ENCODE measurements at regions not wholly inside any gene's neighbourhood (a gene's known extent, or its start where the extent isn't known, plus 50 kb on each side); places are given as distances from the start of the nearest gene placed in this dataset.

DNA sequence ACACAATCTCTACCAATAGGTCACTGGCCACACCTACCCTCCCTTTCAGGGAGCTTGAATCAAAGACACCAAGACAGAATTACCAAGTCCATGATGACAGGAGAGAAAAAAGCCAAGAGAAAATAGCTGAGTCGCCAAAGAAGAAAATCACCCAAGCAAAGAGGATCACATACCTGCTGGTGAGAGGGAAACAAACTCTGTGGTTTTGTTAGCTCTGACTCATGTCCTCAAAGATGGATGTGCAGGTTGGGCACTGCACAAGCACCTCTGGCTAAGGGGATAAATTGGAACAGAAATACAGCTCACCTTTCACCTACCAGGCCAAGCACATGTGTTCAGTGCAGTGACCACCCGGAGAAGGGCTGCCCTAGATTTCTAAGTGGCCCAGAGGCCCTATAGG is 114.8 kb downstream of the TFAP2A start:
- TF ChIP-seq, protein P1, sequence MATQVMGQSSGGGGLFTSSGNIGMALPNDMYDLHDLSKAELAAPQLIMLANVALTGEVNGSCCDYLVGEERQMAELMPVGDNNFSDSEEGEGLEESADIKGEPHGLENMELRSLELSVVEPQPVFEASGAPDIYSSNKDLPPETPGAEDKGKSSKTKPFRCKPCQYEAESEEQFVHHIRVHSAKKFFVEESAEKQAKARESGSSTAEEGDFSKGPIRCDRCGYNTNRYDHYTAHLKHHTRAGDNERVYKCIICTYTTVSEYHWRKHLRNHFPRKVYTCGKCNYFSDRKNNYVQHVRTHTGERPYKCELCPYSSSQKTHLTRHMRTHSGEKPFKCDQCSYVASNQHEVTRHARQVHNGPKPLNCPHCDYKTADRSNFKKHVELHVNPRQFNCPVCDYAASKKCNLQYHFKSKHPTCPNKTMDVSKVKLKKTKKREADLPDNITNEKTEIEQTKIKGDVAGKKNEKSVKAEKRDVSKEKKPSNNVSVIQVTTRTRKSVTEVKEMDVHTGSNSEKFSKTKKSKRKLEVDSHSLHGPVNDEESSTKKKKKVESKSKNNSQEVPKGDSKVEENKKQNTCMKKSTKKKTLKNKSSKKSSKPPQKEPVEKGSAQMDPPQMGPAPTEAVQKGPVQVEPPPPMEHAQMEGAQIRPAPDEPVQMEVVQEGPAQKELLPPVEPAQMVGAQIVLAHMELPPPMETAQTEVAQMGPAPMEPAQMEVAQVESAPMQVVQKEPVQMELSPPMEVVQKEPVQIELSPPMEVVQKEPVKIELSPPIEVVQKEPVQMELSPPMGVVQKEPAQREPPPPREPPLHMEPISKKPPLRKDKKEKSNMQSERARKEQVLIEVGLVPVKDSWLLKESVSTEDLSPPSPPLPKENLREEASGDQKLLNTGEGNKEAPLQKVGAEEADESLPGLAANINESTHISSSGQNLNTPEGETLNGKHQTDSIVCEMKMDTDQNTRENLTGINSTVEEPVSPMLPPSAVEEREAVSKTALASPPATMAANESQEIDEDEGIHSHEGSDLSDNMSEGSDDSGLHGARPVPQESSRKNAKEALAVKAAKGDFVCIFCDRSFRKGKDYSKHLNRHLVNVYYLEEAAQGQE (IDR thresholded peaks at IDR 0.05; ENCODE audit: insufficient read depth in 1 of 2, low read depth in 2 of 2, low read length in 2 of 2), result no peak
- TF ChIP-seq SIN3A (IDR thresholded peaks at IDR 0.05; ENCODE audit: borderline replicate concordance, insufficient read depth, low read length) (no peak), TAF1 (IDR thresholded peaks at IDR 0.05; ENCODE audit: borderline replicate concordance, insufficient read depth, low read length) (no peak), POLR2AphosphoS5 (IDR thresholded peaks at IDR 0.05; ENCODE audit: low read depth, low read length) (no peak), FOXP2 (optimal IDR thresholded peaks at IDR 0.05; ENCODE audit: borderline replicate concordance, extremely low read depth, extremely low read length, insufficient read depth) (no peak)

- TF ChIP-seq FOXP2 (optimal IDR thresholded peaks at IDR 0.05; ENCODE audit: borderline replicate concordance, extremely low read depth, extremely low read length, insufficient read depth), result no peak
Measured at GRCh38 chr6:10297832-10298231, 117.0 kb downstream of the TFAP2A start.

DNA sequence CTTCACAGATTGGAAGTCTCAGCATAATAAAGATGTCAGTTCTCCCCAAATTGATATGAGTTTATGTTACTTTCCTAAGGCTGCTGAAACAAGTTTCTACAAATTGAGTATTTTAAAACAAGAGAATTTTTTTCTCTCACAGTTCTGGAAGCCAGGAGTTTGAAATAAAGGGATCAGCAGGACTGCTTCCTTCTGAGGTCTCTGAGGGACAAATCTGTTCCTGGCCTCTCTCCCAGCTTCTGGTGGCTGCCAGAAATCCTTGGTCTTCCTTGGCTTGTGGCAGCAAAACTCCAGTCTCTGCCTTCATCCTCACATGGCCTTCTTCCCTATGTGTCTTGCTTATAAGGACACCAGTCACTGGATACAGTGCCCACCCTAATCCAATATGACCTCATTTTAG is 136.1 kb downstream of the TFAP2A start:
- TF ChIP-seq SIN3A (IDR thresholded peaks at IDR 0.05; ENCODE audit: borderline replicate concordance, insufficient read depth, low read length), result no peak
- TF ChIP-seq POLR2AphosphoS5 (IDR thresholded peaks at IDR 0.05; ENCODE audit: low read depth, low read length), result no peak
- TF ChIP-seq FOXP2 (optimal IDR thresholded peaks at IDR 0.05; ENCODE audit: borderline replicate concordance, extremely low read depth, extremely low read length, insufficient read depth), result no peak
- no peak for TF ChIP-seq TAF1 (IDR thresholded peaks at IDR 0.05; ENCODE audit: borderline replicate concordance, insufficient read depth, low read length)
- TF ChIP-seq, protein P1 (IDR thresholded peaks at IDR 0.05; ENCODE audit: insufficient read depth in 1 of 2, low read depth in 2 of 2, low read length in 2 of 2), result no peak

GRCh38 chr6:10276660-10277287 is 138.1 kb downstream of the TFAP2A start:
- no peak for TF ChIP-seq POLR2AphosphoS5 (IDR thresholded peaks at IDR 0.05; ENCODE audit: low read depth, low read length)
- TF ChIP-seq TAF1 (IDR thresholded peaks at IDR 0.05; ENCODE audit: borderline replicate concordance, insufficient read depth, low read length), result no peak
- no peak for TF ChIP-seq SIN3A (IDR thresholded peaks at IDR 0.05; ENCODE audit: borderline replicate concordance, insufficient read depth, low read length)
- no peak for TF ChIP-seq FOXP2 (optimal IDR thresholded peaks at IDR 0.05; ENCODE audit: borderline replicate concordance, extremely low read depth, extremely low read length, insufficient read depth)
- TF ChIP-seq, protein P1 (IDR thresholded peaks at IDR 0.05; ENCODE audit: insufficient read depth in 1 of 2, low read depth in 2 of 2, low read length in 2 of 2), result no peak

DNA sequence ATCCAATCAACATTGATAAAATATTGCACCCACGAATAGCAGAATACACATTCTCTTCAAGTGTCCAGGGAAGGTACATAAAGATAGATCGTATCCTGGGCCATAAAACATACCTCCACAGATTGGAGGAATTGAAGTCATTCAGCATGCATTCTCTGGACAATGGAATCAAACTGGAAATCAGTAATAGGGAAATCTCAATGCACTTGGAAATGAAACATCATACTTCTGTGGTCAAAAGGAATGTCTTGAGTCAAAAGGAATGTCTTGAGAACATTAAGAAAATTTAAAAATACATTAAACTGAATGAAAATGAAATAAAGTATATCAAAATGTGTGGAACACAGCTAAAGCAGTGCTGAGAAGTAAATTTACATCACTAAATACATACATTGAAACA is 138.8 kb downstream of the TFAP2A start:
- no peak for TF ChIP-seq FOXP2 (optimal IDR thresholded peaks at IDR 0.05; ENCODE audit: borderline replicate concordance, extremely low read depth, extremely low read length, insufficient read depth)
- no peak for TF ChIP-seq SIN3A (IDR thresholded peaks at IDR 0.05; ENCODE audit: borderline replicate concordance, insufficient read depth, low read length)
- TF ChIP-seq, protein P1 (IDR thresholded peaks at IDR 0.05; ENCODE audit: insufficient read depth in 1 of 2, low read depth in 2 of 2, low read length in 2 of 2), result no peak
- no peak for TF ChIP-seq POLR2AphosphoS5 (IDR thresholded peaks at IDR 0.05; ENCODE audit: low read depth, low read length)
- TF ChIP-seq TAF1 (IDR thresholded peaks at IDR 0.05; ENCODE audit: borderline replicate concordance, insufficient read depth, low read length), result no peak

All from PFSK-1 (cell line).